ENCODE measurements at regions not wholly inside any gene's neighbourhood (a gene's known extent, or its start where the extent isn't known, plus 50 kb on each side); places are given as distances from the start of the nearest gene placed in this dataset.

GRCh38 chr11:71084306-71085012, 167.9 kb downstream of the SHANK2 start:
- no peaks in the 10 kb centered on the region for H3K9me3 ChIP-seq
- no peaks in the 10 kb centered on the region for H3K36me3 ChIP-seq
- no peak for DNase-seq
- H3K27me3 ChIP-seq: no peaks in the 10 kb centered on the region
- TF ChIP-seq POLR2A (IDR thresholded peaks at IDR 0.05) (no peak), POLR2AphosphoS5 (IDR thresholded peaks at IDR 0.05) (no peak), EP300 (IDR thresholded peaks at IDR 0.05) (no peak), CTCF (IDR thresholded peaks at IDR 0.05) (no peak)
- H3K27ac ChIP-seq: no peak overlapping the region
- no peaks in the 10 kb centered on the region for H3K4me1 ChIP-seq
- 92 to 95% methylated on average over 9 of the region's 9 CpGs for WGBS, 2 donors
- intact Hi-C loops (cut with DNase I): loop anchor here (5.0 kb wide), 1 partner anchor 252 kb away; no protein-coding TSS in a partner anchor
- H3K4me3 ChIP-seq: no peak overlapping the region

GRCh38 chr11:71083105-71083504, 169.3 kb downstream of the SHANK2 start:
- 90 to 91% methylated on average over 4 of the region's 4 CpGs for WGBS, 2 donors
- intact Hi-C loops (cut with DNase I): loop anchor here (5.0 kb wide), 1 partner anchor 251 kb away; no protein-coding TSS in a partner anchor
- TF ChIP-seq POLR2AphosphoS5 (IDR thresholded peaks at IDR 0.05) (no peak), EP300 (IDR thresholded peaks at IDR 0.05) (no peak), CTCF (IDR thresholded peaks at IDR 0.05) (no peak), POLR2A (IDR thresholded peaks at IDR 0.05) (no peak)

GRCh38 chr11:71082454-71082853, 169.9 kb downstream of the SHANK2 start:
- Histone ChIP-seq H3K4me1 (no peaks in the 10 kb centered on the region), H3K4me3 (no peak overlapping the region), H3K36me3 (no peaks in the 10 kb centered on the region), H3K27me3 (no peaks in the 10 kb centered on the region), H3K27ac (no peak overlapping the region), H3K9me3 (no peaks in the 10 kb centered on the region)
- no peak for TF ChIP-seq POLR2AphosphoS5 (IDR thresholded peaks at IDR 0.05)
- no peak for TF ChIP-seq POLR2A (IDR thresholded peaks at IDR 0.05)
- TF ChIP-seq EP300 (IDR thresholded peaks at IDR 0.05): no peak
- no peak for TF ChIP-seq CTCF (IDR thresholded peaks at IDR 0.05)
- 82% methylated on average over 9 of the region's 9 CpGs for WGBS, 2 donors
- intact Hi-C loops (cut with DNase I): loop anchor here (5.0 kb wide), 1 partner anchor 250 kb away; no protein-coding TSS in a partner anchor
- no peak for DNase-seq

More at GRCh38 chr11:71083105-71083504, 169.3 kb downstream of the SHANK2 start:
- no peak for DNase-seq
- H3K36me3 ChIP-seq: no peaks in the 10 kb centered on the region
- H3K27ac ChIP-seq: no peak overlapping the region
- no peaks in the 10 kb centered on the region for H3K9me3 ChIP-seq
- H3K27me3 ChIP-seq: no peaks in the 10 kb centered on the region
- H3K4me3 ChIP-seq: no peak overlapping the region
- H3K4me1 ChIP-seq: no peaks in the 10 kb centered on the region

GRCh38 chr11:71081704-71082230, 170.6 kb downstream of the SHANK2 start:
- H3K36me3 ChIP-seq: no peaks in the 10 kb centered on the region
- no peak for DNase-seq
- no peak overlapping the region for H3K27ac ChIP-seq
- H3K4me3 ChIP-seq: no peak overlapping the region
- TF ChIP-seq CTCF (IDR thresholded peaks at IDR 0.05): no peak
- H3K27me3 ChIP-seq: no peaks in the 10 kb centered on the region
- 92 to 94% methylated on average over 12 of the region's 12 CpGs for WGBS, 2 donors
- no peaks in the 10 kb centered on the region for H3K9me3 ChIP-seq
- H3K4me1 ChIP-seq: no peaks in the 10 kb centered on the region
- intact Hi-C loops (cut with DNase I): loop anchor here (2.0 to 5.0 kb wide), 3 partner anchors 249 to 615 kb away; no protein-coding TSS in a partner anchor

Measured in sigmoid colon (tissue), 6 donors.